COLO829 (cell line): ENCODE measurements at regions not wholly inside any gene's neighbourhood (a gene's known extent, or its start where the extent isn't known, plus 50 kb on each side); places are given as distances from the start of the nearest gene placed in this dataset.
"Not testable (repeated sequence)": the region's sequence is repeated elsewhere in the genome, so short reads cannot be mapped to it uniquely, and the experiment has no call there.

Experiments used
- DNase-seq: peaks from one replicate; pipeline ENCODE4 v3.0.0; 2012; ENCODE audit warnings: low spot score

DNA sequence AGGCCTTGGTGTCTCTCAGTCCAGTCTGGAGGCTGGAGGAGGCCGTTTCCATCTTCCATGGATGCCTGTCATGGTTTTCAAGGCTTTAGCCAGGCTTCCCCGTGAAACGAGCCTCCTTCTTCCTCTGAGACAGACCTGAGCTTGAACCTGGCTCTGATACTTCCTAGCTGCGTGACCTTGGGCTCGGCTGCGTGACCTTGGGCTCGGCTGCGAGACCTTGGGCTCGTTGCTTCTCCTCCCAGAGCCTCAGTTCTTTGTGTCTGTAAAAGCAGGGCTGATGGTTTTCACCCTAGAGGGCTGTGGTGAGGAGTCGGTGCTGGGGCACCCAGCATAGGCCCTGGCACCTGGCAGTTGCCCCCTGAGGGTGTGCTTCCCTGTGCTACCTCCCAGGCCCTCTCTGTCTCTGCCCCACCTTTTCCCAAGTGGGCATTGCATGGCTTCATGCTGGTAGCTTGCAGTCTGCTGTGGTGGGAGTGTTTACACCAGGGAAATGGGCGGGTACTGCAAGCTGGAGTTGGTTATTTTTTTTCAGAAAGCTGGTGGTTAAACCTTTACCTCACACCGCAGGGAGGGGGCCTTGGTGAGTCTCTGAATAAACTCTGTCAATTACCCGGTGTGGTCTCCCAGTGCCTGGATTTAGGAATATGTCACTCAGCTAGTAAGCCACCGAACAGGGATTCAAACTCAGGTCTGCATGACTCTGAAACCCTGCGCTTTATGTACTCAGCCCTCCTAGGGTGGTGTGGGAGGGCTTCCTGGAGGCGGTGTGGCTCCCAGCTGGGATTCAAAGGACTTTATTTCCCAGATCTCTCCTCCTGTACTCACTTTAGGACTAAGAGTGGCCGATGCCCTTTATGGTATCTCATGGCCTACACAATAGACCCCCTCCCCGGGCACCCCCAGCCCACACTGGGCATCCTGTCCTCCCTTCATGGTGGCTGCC, 129.0 kb upstream of the CIBAR2 start:
- no peak for DNase-seq

DNA sequence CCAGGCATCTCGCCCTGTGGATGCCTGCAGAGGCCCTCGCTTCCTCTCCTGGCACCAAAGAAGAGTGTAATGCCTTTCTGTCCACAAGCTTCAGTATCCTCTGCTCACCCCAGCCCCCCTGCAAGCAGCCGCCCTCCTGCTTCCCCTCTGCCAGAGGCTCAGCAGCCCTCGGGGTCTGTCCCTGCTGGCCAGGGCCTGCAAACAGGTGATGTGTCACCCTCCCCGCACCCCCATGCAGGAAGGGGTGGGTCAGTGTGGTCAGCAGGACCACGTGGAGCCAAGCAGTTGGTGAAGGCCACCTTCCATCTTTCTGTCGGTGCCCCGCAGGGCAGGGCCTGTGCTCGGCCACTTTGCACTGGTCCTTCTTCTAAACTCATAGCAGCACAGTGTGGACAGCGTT, 129.9 kb upstream of the CIBAR2 start:
- DNase-seq = no peak

DNA sequence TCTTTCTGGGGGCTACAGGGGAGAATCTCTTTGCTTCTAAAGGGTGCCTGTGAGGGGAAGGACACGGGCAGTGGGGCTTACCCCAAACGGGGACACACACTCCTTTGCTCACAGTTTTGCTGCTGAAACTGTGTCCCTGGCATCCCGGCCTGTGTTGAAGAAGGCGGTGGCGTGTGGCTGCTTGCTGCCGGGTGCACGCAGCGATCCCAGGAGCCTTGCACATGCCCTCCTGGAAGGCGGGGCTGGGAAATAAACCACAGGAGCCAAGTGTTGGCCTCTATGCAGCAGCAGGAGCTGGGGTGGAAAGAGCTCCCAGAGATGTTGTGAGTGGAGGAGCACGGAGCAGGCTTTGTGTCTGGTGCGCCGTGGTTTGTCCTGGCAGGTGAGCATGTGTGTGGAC, 131.0 kb upstream of the CIBAR2 start:
- DNase-seq = no peak

DNA sequence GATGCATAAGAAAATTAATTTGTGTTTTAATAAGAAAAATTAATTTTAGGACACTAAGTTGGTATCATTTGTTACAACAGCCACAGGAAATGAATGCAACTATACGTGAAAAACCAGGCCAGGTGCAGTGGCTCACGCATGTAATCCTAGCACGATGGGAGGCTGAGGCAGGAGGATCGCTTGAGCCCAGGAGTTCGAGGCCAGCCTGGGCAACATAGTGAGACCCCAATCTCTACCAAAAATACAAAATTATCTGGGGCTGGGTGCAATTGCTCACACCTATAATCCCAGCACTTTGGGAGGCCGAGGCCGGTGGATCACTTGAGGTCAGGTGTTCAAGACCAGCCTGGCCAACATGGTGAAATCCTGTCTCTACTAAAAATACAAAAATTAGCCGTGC, 132.2 kb upstream of the CIBAR2 start:
- not testable (repeated sequence) for DNase-seq

DNA sequence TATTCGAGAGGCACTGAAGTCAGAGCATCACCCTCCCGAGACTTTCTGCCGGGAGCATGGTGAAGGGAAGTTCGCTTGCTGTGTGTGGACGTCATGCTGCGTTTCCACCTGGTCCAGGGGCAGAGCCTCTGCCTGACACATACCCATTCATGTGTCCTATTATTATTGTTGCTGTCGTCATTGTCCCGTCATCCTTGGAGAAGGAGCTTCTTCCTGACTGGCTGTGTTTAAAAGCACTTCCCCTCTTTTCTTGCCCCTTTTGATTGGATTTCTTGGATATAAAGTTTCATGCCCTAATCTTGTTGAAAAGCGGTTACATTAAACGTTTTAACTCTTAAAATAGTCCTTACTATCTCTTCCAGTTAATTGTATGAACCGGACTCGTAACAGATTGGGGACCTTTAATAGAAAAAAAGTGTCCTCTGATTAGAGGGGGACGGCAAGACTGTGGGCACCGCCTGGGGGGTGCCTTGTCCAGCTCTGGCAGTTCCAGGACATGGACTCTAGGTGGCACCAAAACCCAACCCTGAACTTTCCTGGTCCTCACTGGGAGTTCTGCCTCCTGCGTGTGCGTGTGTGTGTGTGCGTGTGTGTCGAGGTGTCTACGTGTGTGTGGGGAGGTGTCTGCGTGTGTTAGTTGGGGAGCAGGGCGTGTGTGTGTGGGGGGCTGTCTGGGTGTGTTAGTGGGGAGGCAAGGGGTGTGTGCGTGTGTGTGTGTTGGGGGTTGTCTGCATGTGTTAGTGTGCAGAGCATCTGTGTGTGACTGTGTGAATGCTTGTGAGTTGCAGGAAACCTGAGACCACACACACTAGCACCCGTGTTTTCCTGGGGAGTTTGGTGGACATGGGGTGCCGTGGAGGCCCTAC, 133.3 kb upstream of the CIBAR2 start:
- peak; percentile 18 for DNase-seq

DNA sequence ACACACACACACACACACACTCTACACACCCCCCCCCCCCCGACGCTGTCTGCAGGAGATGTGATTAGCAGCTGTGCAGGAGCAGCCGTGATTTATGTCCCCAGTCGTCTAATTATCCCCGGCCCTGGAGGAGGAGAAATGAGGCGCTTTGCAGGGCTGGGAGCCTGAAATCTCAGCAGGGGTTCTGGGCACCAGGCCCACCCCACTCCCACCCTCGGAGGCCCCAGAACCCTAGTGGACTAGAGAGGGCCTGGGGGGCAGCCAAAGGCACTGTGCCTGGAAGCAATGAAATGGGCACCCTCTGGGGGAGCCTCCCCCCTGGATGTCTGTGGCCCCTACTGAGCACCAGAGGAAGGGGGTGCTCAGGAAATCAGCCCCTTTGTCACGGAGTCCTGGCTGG, 134.2 kb upstream of the CIBAR2 start:
- DNase-seq = no peak

DNA sequence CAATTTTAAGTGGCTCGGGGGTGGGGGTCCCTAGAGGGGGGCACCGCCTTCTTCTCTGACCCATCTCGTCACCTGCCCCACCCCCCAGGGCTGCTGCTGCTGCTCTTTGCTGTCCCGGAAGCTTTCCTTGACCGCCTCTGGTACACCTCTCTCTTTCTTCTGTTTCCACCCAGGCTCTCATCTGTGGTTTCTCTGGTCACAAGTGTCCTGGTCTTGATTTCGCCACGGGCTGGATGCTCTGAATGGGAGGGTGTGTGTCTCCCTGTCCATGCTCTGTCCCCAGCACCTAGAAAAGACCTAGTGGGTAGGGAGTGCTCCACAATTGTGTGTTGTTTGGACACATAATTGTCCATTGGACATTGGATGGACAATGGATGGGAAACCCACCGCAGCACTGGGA, 134.7 kb upstream of the CIBAR2 start:
- no peak for DNase-seq

DNA sequence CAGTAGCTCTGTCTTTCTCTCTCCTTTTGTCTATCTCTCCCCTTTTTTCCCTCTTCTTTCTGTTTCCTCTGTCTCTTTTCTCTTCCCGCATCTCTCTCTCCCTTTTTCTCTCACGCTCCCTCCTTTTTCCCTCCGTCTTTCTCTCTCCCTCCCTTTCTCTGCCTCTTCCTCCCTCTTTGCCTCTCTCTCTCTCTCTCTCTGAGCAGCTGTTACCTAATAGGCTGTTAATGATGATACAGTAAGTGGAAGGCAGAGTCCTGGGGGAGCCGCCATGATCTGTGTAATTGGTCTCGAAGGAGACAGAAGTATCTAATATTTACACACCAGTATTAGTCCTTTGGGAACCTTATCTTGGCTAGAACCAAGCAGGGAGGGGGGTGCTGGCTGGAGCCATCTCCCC, 136.1 kb upstream of the CIBAR2 start:
- DNase-seq = no peak

DNA sequence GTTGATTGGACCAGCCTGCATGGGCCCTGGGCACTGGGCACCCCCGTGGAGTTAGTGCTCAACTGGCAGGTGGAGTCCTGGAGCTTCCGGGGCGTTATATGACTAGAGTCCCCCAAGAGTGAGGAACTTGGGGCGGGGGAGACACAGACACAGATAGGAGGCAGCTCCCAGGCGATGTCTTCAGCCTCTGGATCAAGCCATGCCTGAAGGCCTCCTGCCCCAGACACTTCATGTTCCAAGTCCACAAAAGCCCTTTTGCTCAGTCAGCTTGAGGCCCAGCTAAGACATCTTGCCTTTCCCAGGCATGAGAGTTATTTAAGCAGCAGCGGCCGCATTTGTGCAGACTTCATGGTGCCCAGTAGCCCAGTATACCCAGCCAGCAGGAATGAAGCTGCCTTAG, 136.6 kb upstream of the CIBAR2 start:
- DNase-seq = no peak

DNA sequence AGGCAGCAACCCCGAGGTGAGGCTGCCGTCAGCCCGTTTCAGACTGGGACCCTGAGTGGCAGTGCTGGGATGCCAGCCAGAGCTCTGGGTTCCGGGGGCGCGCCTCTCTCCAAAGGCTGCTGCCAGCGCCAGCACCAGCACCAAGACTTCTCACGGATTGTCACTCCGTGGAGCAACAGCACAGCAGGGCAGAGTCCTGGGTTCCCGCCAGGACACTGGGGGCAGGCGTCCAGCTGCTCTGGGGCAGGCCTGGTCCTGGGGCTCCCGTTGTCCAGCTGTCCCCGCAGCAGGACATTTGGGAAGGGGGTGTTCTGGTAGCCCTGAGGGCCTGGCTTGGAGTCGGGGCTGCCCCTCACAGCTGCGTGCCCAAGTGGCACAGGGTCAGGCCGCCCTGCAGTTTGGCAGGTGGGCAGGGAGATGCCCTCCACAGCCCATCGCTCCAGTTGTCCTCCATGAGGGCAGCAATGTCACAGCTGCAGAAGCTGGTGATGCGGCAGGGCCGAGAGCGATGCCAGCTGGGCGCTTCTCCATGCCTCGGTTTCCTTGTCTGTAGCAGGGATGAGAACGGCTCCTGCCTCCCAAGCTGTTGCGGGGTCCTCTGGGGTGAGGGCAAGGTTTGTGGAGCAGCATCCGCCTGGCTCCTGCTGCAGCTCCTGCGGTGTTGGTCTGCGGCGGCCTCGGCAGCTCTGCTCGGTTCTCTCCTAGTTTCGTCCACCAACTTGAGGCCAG, 137.3 kb upstream of the CIBAR2 start:
- no peak for DNase-seq

DNA sequence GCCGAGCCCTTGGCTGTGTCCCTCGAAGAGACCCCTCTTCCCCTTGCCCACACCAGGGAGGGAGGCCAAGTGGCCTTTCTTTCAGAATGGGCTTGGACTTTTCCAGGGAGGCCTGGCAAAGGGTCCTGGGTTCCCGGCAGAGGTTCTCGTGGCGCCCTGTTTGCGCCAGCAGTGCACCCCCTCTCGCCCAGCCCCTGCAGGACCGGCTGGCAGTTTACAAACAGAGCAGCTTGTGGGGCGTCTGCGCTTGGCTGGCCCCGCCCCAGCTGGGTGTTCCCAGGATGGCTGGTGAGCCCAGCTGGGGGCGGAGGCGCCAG, 137.8 kb upstream of the CIBAR2 start:
- no peak for DNase-seq

DNA sequence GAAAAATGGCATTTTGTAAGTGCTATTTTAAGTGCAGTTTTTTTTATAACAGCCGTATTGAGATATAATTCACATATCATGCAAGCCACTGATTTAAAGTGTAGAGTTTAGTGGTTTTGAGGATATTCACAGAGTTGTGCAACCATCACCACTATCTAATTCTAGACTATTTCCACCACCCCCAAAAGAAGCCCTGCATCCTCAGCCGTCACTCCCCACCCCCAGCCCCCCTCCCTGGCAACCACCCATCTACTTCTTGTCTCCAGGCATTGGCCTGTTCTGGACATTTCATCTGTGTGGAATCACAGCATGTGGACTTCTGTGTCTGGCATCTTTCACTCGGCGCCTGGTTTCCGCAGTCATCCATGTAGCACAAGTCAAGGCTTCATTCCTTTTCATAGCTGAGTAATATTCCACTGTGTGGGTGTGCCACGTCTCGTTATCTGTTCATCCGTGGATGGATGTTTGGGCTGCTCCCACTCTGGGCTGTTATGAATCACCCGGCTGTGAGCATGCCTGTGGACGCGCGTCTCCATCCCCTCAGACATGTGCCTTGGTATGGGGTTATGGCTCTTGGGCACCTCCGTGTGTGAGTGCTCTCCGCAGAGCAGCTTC, 138.4 kb upstream of the CIBAR2 start:
- no peak for DNase-seq

DNA sequence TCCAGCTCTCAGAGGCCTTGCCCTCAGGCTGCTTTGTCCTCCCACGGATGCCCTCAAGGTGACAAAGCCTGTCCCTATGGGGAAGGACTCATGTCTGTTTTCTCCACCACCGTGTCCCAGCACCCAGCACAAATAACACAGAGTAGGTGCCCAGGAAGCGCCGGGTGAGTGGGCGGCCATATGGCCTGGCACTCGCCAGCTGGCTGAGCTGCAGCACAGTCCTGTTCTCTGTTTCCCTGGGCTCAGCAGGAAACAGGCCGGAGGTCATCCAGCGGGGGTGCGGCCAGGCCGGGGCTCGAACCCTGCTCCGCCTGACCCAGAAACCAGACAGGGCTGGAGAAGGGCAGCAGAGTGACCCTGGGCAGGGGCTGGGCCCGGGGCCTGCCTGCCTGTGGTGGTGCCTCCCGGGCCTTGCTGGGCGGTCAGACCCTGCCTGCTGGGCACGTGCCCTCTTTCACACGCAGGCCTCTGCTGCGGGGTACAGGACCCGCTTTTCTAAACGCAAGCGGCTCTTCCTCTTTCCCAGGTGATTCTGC, 139.0 kb upstream of the CIBAR2 start:
- DNase-seq = no peak

DNA sequence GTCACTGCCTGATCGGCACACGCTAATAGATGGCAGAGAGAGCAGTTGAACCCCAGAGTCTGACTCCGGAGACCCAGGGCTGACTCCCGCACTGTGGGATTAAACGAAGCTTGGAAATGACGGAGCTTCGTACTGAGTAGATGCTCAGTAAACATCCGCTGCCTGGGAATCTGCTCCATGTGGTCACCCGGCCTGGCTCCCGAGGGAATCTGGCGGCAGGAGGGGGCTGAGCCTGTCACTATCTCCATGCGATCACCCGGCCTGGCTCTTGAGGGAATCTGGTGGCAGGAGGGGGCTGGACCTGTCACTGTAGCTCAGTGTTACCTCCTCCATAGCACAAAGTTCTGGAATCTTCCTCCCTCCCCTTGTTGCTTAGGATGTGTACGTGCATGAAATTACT, 139.7 kb upstream of the CIBAR2 start:
- no peak for DNase-seq

DNA sequence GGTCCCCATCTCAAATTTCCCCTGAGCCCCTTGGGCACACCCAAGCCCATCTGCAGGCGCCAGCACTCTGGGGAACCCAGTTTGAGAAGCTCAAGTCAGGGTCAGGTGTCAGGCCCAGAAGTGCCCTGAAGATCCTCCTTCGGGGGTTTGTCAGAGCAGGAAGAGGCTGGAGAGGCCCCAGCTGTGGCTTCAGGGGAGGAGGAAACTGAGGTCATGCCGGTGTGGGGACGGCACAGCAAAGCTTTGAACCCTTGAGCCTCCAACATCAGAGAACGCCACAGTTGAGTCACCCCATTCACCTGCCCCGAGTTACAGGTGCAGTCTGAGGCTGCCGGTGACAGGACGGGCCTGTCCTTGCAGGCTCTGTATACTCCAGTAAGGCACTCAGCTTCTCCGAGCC, 140.2 kb upstream of the CIBAR2 start:
- no peak for DNase-seq

DNA sequence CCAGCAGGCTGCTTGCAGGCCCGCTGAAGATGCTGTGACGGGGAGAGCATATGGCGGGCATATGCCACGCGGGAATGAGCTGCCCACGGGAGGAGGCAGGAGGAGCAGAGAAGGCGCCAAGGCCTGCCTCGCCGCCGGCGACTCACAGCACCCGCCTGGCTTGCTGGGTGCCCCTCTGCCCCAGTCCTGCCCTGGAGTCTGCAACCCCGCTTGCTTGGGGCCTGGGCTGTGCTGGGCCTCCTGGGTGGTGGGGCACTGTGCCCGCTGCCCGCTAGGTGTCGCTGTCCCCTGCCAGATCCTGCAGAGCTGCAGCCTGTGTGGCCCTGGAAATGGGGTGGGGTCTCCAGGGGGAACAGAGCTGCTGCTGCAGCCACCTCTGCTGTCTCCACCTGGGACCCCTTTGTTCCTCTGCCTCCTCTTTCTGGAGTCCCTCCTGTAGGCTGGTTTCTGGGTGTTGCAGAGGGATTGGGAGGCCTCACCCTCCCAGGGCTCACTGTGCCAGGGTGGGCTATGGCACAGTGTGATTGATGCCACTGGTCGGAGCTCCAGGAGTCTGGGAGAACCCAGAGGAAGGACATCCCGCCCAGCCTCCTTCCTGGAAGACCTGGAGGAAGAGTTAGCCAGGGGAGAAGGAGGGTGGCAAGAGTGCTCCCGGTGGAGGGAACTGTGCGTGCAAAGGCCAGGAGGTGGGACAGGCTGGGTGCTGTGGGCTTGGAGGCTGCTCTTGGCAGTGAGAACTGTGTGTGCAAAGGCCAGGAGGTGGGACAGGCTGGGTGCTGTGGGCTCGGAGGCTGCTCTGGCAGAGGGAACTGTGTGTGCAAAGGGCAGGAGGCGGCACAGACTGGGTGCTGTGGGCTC, 141.0 kb upstream of the CIBAR2 start:
- peak; percentile 37 for DNase-seq

DNA sequence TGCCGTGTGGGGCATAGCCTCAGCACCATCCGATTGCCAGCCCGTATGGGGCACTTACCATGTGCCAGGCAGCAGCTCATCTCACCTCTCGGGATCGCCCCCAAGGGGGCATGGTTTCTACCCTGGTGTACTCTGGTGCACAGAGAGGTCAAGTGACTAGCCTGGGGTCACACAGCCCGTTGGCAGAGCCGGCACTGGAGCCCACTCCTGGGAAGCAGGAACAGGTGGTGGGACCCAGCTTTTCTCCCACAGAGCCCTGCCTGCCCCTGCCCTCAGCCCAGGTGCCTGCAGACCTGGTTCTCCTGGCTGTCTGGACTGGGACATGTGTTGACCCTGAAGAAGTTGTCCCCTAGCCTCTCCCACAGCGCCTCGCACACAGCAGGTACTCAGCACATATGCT, 141.8 kb upstream of the CIBAR2 start:
- DNase-seq = no peak

DNA sequence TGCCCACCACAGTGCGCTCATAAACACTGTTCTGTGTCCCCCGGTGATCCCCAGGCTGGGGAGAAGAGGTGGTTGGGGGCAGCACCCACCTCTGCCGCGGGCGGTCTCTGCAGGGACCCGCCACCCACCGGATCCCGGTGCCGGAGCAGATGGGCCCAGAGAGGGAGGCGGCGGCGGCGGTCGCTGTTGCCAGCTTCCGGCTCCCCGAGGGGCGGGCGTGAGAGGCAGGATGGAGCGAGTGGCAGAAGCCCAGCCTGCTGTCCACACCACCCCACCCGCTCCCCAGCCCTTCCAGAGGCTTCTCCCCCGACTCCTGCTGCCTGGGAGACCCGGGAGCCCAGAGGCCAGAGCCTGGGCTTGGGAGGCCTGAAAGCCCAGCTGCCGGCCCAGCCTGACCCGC, 142.6 kb upstream of the CIBAR2 start:
- no peak for DNase-seq

DNA sequence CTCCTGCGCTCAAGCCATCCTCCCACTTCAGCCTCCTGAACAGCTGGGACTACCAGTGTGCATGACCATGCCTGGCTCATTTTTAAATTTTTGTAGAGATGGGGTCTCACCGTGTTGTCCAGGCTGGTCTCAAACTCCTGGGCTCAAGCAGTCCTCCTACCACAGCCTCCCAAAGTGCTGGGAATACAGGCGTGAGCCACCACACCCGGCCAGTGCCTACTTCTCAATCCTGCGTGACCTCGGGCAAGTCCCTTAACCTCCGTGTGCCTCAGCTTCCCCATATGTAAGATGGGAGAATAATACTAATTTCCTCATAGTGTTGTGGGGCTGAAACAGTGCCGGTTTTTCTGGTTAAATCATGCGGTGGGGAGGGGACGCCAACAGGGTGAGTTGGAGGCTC, 143.5 kb upstream of the CIBAR2 start:
- DNase-seq = no peak

DNA sequence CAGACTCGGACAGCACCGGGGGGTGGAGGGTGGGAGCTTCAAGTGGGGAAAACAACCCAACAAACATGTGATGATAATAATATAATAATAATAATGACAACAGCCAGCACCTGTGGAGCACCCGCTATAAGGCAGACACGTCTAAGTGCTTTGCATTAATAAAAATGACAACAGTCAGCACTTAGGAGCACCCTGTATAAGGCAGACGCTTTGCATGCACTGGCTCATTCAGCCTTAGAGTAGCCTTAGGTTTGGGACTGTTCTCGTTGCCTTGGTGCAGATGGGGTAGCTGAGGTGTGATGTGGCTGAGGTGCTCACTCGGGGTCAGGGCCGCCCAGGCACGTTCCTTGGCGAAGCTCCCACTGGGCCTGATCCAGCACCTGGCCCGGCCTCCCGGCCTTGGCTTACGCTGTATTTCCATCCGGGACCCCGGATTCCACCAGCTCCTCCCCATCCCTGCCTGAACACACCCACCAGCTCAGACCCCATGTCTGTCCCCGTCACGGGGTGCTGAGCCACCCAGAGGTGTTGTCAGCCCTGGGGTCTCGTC, 144.0 kb upstream of the CIBAR2 start:
- DNase-seq = no peak

DNA sequence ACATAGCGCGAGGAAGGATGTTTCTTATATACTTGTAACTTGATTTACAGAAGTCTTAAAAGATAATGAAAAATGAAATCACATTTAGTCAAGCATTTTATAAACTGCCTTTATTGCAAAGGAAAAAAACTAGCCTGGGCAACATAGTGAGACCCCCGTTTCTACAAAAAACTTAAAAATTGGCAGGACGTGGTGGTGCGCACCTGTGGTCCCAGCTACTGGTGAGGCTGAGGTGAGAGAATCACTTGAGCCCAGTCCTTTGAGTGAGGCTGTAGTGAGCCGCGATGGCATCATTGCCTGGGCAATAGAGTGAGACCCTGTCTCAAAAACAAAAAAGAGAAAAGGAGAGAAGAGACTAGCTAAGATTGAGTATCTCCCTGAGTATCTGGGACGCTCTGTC, 145.2 kb upstream of the CIBAR2 start:
- no peak for DNase-seq
